Upper lobe of left lung (tissue), 6 donors: ENCODE measurements at regions not wholly inside any gene's neighbourhood (a gene's known extent, or its start where the extent isn't known, plus 50 kb on each side); places are given as distances from the start of the nearest gene placed in this dataset.

Experiments
- ATAC-seq, 2 donors: fragments of 200-7000 bp; cut with Tn5 transposase; one replicate each; pipeline ENCODE4 v1.9.1; 2022; ENCODE audit warnings: mild to moderate bottlenecking in 2 of 2, moderate library complexity in 2 of 2; ENCODE audit not compliant: low FRiP score in 2 of 2
- DNase-seq, 2 donors: peaks; one replicate each; pipeline ENCODE4 v3.0.0-alpha.2; 2019 to 2020
- H3K27ac ChIP-seq, 4 donors: fragments of 200-600 bp; sonication (generic); one replicate each; pipeline ENCODE4 v1.5.1; 2016 to 2019
- H3K27me3 ChIP-seq, 4 donors: fragments of 200-600 bp; sonication (generic); one replicate each; pipeline ENCODE4 v1.5.1; 2017 to 2019
- H3K36me3 ChIP-seq, 4 donors: fragments of 200-600 bp; sonication (generic); one replicate each; pipeline ENCODE4 v1.5.1; 2016 to 2019
- H3K4me1 ChIP-seq, 4 donors: fragments of 200-600 bp; sonication (generic); one replicate each; pipeline ENCODE4 v1.5.1; 2018 to 2019
- H3K4me3 ChIP-seq, 4 donors: fragments of 200-600 bp; sonication (generic); one replicate each; pipeline ENCODE4 v1.5.1; 2017 to 2019; ENCODE audit warnings: mild to moderate bottlenecking in 2 of 4, moderate library complexity in 1 of 4
- H3K9me3 ChIP-seq, 4 donors: fragments of 200-600 bp; sonication (generic); one replicate each; pipeline ENCODE4 v1.5.1; 2018 to 2019
- CTCF ChIP-seq, 6 experiments: fragments of 450-650 bp in 4 of 6; fragments of 200-600 bp in 2 of 6; sonication (generic) in 2 of 6; IDR thresholded peaks; one replicate each; pipeline ENCODE4 v1.5.1; 2016 to 2019; ENCODE audit warnings: antibody characterized with exemption in 6 of 6
- EP300 ChIP-seq, 4 donors: sonication (generic); formaldehyde crosslinking; IDR thresholded peaks; one replicate each; pipeline ENCODE4 v1.5.1; 2017; ENCODE audit warnings: antibody characterized with exemption in 4 of 4, control low read depth in 2 of 4
- POLR2A ChIP-seq, 4 donors: fragments of 450-650 bp; IDR thresholded peaks; one replicate each; pipeline ENCODE4 v1.5.1; 2016 to 2017; ENCODE audit warnings: antibody characterized with exemption in 4 of 4, mild to moderate bottlenecking in 2 of 4
- POLR2AphosphoS5 ChIP-seq, 2 donors: sonication (generic); formaldehyde crosslinking; IDR thresholded peaks; one replicate each; pipeline ENCODE4 v1.5.1; 2017; ENCODE audit warnings: antibody characterized with exemption in 2 of 2
- WGBS, 2 donors: methylation state at CpG; one replicate each; pipeline ENCODE4 v1.1.5; 2017 to 2018; 5-methylcytosine and 5-hydroxymethylcytosine counted together
- donor health status: DM: no; HTN: no; CAD: no; lungs with moderate emphysema.
- donor health status: DM: no; HTN: yes; CAD: no; lungs with severe emphysema.

GRCh38 chr11:131042041-131042390 lies 125.7 kb upstream of the SNX19 start:
- Histone ChIP-seq H3K4me1 (no peaks in the 10 kb centered on the region), H3K4me3 (no peak overlapping the region), H3K36me3 (no peaks in the 10 kb centered on the region), H3K27me3 (no peaks in the 10 kb centered on the region), H3K27ac (no peak overlapping the region), H3K9me3 (no peaks in the 10 kb centered on the region)
- ATAC-seq (no peak), DNase-seq (no peak)
- 0 to 41% methylated on average over 1 of the region's 1 CpG for WGBS, 2 donors
- TF ChIP-seq POLR2A (IDR thresholded peaks at IDR 0.05) (no peak), EP300 (IDR thresholded peaks at IDR 0.05) (no peak), POLR2AphosphoS5 (IDR thresholded peaks at IDR 0.05) (no peak), CTCF (IDR thresholded peaks at IDR 0.05) (no peak)

GRCh38 chr11:131043251-131043650 lies 127.0 kb upstream of the SNX19 start:
- DNase-seq (no peak), ATAC-seq (no peak)
- Histone ChIP-seq H3K27ac (no peak overlapping the region), H3K36me3 (no peaks in the 10 kb centered on the region), H3K4me1 (no peaks in the 10 kb centered on the region), H3K9me3 (no peaks in the 10 kb centered on the region), H3K27me3 (no peaks in the 10 kb centered on the region), H3K4me3 (no peak overlapping the region)
- WGBS, 2 donors: 80 to 100% methylated on average over 1 of the region's 1 CpG
- TF ChIP-seq CTCF (IDR thresholded peaks at IDR 0.05) (no peak), POLR2A (IDR thresholded peaks at IDR 0.05) (no peak), POLR2AphosphoS5 (IDR thresholded peaks at IDR 0.05) (no peak), EP300 (IDR thresholded peaks at IDR 0.05) (no peak)

GRCh38 chr11:131044851-131045250 lies 128.6 kb upstream of the SNX19 start:
- no peaks in the 10 kb centered on the region for H3K36me3 ChIP-seq
- no peaks in the 10 kb centered on the region for H3K9me3 ChIP-seq
- WGBS, 2 donors: 64 to 67% methylated on average over 7 of the region's 7 CpGs
- H3K4me1 ChIP-seq: no peaks in the 10 kb centered on the region
- H3K4me3 ChIP-seq: no peak overlapping the region
- no peak overlapping the region for H3K27ac ChIP-seq
- DNase-seq (no peak), ATAC-seq (no peak)
- no peak for TF ChIP-seq POLR2A (IDR thresholded peaks at IDR 0.05)
- no peak for TF ChIP-seq EP300 (IDR thresholded peaks at IDR 0.05)
- no peak for TF ChIP-seq CTCF (IDR thresholded peaks at IDR 0.05)
- TF ChIP-seq POLR2AphosphoS5 (IDR thresholded peaks at IDR 0.05): no peak
- H3K27me3 ChIP-seq: no peaks in the 10 kb centered on the region

GRCh38 chr11:131052367-131052766 lies 136.1 kb upstream of the SNX19 start:
- no peaks in the 10 kb centered on the region for H3K9me3 ChIP-seq

More at GRCh38 chr11:131052367-131052766, 136.1 kb upstream of the SNX19 start:
- no peaks in the 10 kb centered on the region for H3K4me1 ChIP-seq
- H3K27ac ChIP-seq: no peak overlapping the region
- H3K36me3 ChIP-seq: no peaks in the 10 kb centered on the region
- H3K27me3 ChIP-seq: no peaks in the 10 kb centered on the region
- H3K4me3 ChIP-seq: no peak overlapping the region
- ATAC-seq (no peak), DNase-seq (no peak)
- TF ChIP-seq POLR2A (IDR thresholded peaks at IDR 0.05): no peak
- no peak for TF ChIP-seq CTCF (IDR thresholded peaks at IDR 0.05)
- TF ChIP-seq EP300 (IDR thresholded peaks at IDR 0.05): no peak
- no peak for TF ChIP-seq POLR2AphosphoS5 (IDR thresholded peaks at IDR 0.05)
- 76 to 82% methylated on average over 3 of the region's 3 CpGs for WGBS, 2 donors
